KG1 (cell line): ENCODE measurements at regions not wholly inside any gene's neighbourhood (a gene's known extent, or its start where the extent isn't known, plus 50 kb on each side); places are given as distances from the start of the nearest gene placed in this dataset.
"Not testable (repeated sequence)": the region's sequence is repeated elsewhere in the genome, so short reads cannot be mapped to it uniquely, and the experiment has no call there.

ENCODE experiments used
- DNase-seq: peaks from one replicate; lab custom pipeline; 2025; lab: John Stamatoyannopoulos, UW

GRCh38 chr5:67809589-67809988 lies 406.0 kb upstream of the PIK3R1 start:
- no peak for DNase-seq

- no peak for DNase-seq
Observed at GRCh38 chr5:67808340-67808739, 407.2 kb upstream of the PIK3R1 start.

- no peak for DNase-seq
Observed at GRCh38 chr5:67807439-67807888, 408.1 kb upstream of the PIK3R1 start.

GRCh38 chr5:67806654-67807438 lies 408.7 kb upstream of the PIK3R1 start:
- DNase-seq, result no peak

- DNase-seq, result no peak
Observed at GRCh38 chr5:67805666-67806348, 409.7 kb upstream of the PIK3R1 start.

GRCh38 chr5:67802766-67803165 lies 412.8 kb upstream of the PIK3R1 start:
- no peak for DNase-seq

- no peak for DNase-seq
Observed at GRCh38 chr5:67799732-67800234, 415.8 kb upstream of the PIK3R1 start.

GRCh38 chr5:67798470-67798869 lies 417.1 kb upstream of the PIK3R1 start:
- DNase-seq, result not testable (repeated sequence)

- no peak for DNase-seq
Observed at GRCh38 chr5:67795781-67796477, 419.6 kb upstream of the PIK3R1 start.

- DNase-seq, result no peak
Observed at GRCh38 chr5:67793966-67794365, 421.6 kb upstream of the PIK3R1 start.

GRCh38 chr5:67793418-67793817 lies 422.1 kb upstream of the PIK3R1 start:
- DNase-seq, result no peak

- DNase-seq, result no peak
Observed at GRCh38 chr5:67792891-67793290, 422.7 kb upstream of the PIK3R1 start.

- DNase-seq, result no peak
Observed at GRCh38 chr5:67790390-67790789, 425.2 kb upstream of the PIK3R1 start.

GRCh38 chr5:67779893-67780623 lies 435.5 kb upstream of the PIK3R1 start:
- not testable (repeated sequence) for DNase-seq

- no peak for DNase-seq
Observed at GRCh38 chr5:67774786-67775185, 440.8 kb upstream of the PIK3R1 start.

- DNase-seq, result no peak
Observed at GRCh38 chr5:67774267-67774552, 441.3 kb upstream of the PIK3R1 start.

- no peak for DNase-seq
Observed at GRCh38 chr5:67773411-67774266, 441.9 kb upstream of the PIK3R1 start.

- no peak for DNase-seq
Observed at GRCh38 chr5:67771791-67772190, 443.8 kb upstream of the PIK3R1 start.

GRCh38 chr5:67771221-67771620 lies 444.3 kb upstream of the PIK3R1 start:
- no peak for DNase-seq

- DNase-seq, result peak; percentile 13
Observed at GRCh38 chr5:67770431-67771025, 445.0 kb upstream of the PIK3R1 start.

- DNase-seq, result no peak
Observed at GRCh38 chr5:67765697-67766096, 449.9 kb upstream of the PIK3R1 start.
